ENCODE measurements at regions not wholly inside any gene's neighbourhood (a gene's known extent, or its start where the extent isn't known, plus 50 kb on each side); places are given as distances from the start of the nearest gene placed in this dataset.

DNA sequence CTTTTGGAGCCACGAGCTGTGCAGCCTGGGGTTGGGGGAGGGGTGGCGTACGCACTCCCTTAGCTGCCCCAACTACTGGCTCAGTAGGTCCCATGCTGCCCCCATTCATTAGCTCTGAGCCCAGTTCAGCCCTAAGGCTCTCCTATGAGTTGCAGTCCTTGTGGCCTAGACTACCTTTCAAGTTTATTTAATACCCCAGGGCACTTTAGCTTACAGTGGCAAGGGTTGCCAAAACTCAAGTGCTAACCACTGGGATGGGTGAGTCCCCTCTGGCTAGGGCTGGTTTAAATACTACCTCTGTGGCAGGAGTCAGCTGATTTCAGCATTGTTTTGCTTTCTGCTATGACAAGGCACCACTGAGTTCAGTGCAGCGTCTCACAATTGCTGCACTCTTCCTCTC lies 118.2 kb downstream of the ODF2L start:
- TF ChIP-seq EZH2 (IDR thresholded peaks at IDR 0.05) (no peak), POLR2AphosphoS5 (IDR thresholded peaks at IDR 0.05; ENCODE audit: low read depth, low read length) (no peak), CEBPB (IDR thresholded peaks at IDR 0.05; ENCODE audit: low read depth) (no peak), ZBTB33 (IDR thresholded peaks at IDR 0.05; ENCODE audit: extremely low read depth, insufficient replicate concordance, low read length) (no peak), TCF7L2 (IDR thresholded peaks at IDR 0.05; ENCODE audit: borderline replicate concordance, extremely low read depth, insufficient read depth, insufficient read length) (no peak), EZH2phosphoT487 (IDR thresholded peaks at IDR 0.05; ENCODE audit: borderline replicate concordance) (no peak), CBX3 (IDR thresholded peaks at IDR 0.05; ENCODE audit: low read depth) (no peak), POLR2A (IDR thresholded peaks at IDR 0.05; ENCODE audit: borderline replicate concordance, extremely low read depth, insufficient read depth, insufficient read length) (no peak), YY1 (IDR thresholded peaks at IDR 0.05; ENCODE audit: extremely low read depth, insufficient replicate concordance, low read depth, low read length) (no peak), MAX (IDR thresholded peaks at IDR 0.05) (no peak), RAD21 (IDR thresholded peaks at IDR 0.05; ENCODE audit: low read depth) (no peak)
- TF ChIP-seq, protein P1, sequence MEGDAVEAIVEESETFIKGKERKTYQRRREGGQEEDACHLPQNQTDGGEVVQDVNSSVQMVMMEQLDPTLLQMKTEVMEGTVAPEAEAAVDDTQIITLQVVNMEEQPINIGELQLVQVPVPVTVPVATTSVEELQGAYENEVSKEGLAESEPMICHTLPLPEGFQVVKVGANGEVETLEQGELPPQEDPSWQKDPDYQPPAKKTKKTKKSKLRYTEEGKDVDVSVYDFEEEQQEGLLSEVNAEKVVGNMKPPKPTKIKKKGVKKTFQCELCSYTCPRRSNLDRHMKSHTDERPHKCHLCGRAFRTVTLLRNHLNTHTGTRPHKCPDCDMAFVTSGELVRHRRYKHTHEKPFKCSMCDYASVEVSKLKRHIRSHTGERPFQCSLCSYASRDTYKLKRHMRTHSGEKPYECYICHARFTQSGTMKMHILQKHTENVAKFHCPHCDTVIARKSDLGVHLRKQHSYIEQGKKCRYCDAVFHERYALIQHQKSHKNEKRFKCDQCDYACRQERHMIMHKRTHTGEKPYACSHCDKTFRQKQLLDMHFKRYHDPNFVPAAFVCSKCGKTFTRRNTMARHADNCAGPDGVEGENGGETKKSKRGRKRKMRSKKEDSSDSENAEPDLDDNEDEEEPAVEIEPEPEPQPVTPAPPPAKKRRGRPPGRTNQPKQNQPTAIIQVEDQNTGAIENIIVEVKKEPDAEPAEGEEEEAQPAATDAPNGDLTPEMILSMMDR (IDR thresholded peaks at IDR 0.05 in 2 of 3, conservative IDR thresholded peaks at IDR 0.05 in 1 of 3; ENCODE audit: borderline replicate concordance in 1 of 3, insufficient read depth in 1 of 3, low read depth in 2 of 3, low read length in 2 of 3), result no peak
- TF ChIP-seq, protein P2, sequence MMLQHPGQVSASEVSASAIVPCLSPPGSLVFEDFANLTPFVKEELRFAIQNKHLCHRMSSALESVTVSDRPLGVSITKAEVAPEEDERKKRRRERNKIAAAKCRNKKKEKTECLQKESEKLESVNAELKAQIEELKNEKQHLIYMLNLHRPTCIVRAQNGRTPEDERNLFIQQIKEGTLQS (IDR thresholded peaks at IDR 0.05), result no peak

All from HCT116 (cell line).